ENCODE measurements at regions not wholly inside any gene's neighbourhood (a gene's known extent, or its start where the extent isn't known, plus 50 kb on each side); places are given as distances from the start of the nearest gene placed in this dataset.

DNA sequence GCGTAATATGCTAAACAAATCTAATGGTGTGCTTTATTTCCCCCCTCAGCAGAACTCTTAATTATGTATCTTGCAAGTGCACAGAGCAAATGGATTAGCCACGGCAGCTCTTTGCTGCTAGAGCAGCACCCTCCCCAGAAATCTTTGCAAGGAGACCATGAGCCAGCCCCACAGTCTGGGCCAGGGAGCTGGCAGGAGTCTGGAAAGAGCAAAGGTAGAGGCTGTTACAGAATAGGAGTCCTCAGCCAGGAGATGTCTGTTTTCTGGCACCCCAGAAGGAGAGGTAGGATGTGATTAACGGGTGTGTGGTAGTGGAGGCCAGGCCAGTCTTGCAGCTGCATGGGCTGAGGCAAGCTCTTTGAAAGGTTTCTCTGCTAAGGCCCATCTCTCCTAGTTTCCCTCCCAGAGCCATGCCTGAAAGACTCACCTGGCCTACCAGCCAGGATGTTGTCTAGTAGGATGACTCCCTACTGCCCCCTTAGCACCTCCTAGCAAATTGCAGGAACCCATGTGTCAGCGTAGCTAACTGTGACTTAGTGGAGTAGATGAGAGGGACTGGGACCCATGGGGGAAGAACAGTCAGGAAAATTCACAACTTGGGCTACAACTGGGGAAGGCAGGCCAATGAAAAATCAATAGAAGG, 557.2 kb downstream of the BUD13 start:
- TF ChIP-seq, protein P1, sequence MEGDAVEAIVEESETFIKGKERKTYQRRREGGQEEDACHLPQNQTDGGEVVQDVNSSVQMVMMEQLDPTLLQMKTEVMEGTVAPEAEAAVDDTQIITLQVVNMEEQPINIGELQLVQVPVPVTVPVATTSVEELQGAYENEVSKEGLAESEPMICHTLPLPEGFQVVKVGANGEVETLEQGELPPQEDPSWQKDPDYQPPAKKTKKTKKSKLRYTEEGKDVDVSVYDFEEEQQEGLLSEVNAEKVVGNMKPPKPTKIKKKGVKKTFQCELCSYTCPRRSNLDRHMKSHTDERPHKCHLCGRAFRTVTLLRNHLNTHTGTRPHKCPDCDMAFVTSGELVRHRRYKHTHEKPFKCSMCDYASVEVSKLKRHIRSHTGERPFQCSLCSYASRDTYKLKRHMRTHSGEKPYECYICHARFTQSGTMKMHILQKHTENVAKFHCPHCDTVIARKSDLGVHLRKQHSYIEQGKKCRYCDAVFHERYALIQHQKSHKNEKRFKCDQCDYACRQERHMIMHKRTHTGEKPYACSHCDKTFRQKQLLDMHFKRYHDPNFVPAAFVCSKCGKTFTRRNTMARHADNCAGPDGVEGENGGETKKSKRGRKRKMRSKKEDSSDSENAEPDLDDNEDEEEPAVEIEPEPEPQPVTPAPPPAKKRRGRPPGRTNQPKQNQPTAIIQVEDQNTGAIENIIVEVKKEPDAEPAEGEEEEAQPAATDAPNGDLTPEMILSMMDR (IDR thresholded peaks at IDR 0.05; ENCODE audit: borderline replicate concordance, insufficient read depth, low read depth, low read length) = peak; percentile 46; the same call in 1 of the 2 replicates
- no peak overlapping the region for H3K4me3 ChIP-seq (ENCODE audit: low read depth, low read length)

DNA sequence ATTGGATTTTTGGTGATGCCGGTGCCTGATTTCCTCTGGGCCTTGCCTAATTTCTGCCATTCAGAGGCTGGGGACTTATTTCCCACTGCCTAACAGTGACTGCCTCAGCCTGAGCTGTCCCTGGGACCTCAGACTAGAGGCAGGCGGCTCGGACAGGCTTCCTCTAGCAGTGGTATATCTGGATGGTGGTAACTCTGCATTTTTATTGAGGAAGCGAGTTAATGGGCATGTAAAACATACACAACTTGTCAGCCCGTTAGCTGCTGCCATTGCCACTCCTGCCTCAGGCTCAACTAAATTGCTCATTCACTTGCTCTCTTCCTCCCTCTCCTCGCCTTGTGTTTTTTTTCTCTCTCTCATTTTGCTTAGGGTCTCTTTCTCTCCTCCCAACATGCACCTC, 561.6 kb downstream of the BUD13 start:
- TF ChIP-seq, protein P1 (IDR thresholded peaks at IDR 0.05; ENCODE audit: borderline replicate concordance, insufficient read depth, low read depth, low read length) = no peak
- no peak overlapping the region for H3K4me3 ChIP-seq (ENCODE audit: low read depth, low read length)

DNA sequence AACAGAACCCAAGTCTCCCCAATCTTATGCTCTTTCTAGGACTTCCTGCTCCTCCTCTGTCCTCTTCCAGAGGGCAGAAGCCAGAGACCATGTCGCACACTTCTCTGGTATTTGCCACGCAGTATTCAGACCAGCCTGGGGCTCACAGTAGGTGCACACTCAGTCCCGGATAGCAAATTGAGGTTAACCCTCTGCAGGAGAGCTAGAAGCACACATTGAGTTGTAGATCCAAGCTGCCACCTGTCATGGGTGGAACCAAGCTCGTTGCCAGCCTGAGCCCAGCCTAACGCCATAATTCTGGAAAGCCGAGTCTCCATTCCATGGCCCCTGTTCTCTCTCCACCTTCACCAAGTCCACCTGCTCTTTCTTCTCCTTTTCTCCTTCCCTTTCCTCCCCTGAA, 562.1 kb downstream of the BUD13 start:
- TF ChIP-seq, protein P1 (IDR thresholded peaks at IDR 0.05; ENCODE audit: borderline replicate concordance, insufficient read depth, low read depth, low read length) = no peak
- H3K4me3 ChIP-seq (ENCODE audit: low read depth, low read length) = no peak overlapping the region

DNA sequence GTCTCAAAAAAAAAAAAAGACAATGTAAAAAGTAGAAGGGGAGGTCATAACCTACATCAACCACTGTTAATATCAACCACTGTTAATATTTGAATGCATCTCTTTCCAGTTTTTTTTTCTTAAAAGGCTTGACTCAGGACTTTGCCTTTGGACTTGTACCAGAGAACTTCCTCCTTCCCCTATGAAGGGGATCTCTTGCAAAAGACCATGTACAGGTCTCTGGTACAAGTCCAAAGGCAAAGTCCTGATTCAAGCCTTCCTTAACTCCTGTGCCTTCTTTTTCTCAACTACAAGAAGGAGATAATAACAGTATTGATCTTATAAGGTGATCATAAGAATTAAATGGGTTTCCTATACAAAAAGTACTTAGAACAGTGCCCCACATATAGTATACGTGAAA, 563.5 kb downstream of the BUD13 start:
- no peak overlapping the region for H3K4me3 ChIP-seq (ENCODE audit: low read depth, low read length)
- TF ChIP-seq, protein P1 (IDR thresholded peaks at IDR 0.05; ENCODE audit: borderline replicate concordance, insufficient read depth, low read depth, low read length) = no peak

DNA sequence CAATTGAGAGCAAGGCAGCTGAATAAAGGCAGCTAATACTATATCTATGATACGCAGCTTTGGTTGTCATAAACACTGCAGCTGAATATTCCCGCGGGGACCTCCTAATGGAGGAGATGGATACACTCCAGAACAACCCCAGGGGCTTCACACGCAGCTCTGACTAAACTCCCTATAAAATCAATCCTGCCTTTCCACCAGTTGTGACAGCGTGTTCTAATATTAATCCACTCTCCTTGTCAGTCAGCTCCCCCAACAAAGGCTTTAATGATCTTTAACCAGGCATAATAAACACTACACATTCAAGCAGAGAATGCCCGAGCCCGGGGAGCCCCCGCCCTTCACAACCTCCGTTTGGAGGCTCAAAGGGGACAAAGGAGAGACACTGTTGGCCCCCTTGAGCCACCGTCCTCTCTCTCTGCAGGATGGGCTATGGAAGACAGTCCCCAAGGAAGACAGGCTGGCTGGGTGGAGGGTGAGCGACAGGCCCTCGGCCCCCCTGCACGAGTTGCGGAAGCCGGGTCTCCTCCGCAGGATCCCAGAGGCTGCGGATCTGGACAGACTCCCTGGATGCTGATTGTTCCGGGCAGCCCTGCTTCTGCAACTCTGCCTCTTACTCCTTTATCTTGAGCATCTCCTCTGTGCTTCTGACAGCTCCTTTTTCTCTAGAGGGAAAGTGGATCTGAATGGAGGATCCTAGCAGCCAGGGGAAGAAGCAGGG, 565.2 kb downstream of the BUD13 start:
- TF ChIP-seq, protein P1 (IDR thresholded peaks at IDR 0.05; ENCODE audit: borderline replicate concordance, insufficient read depth, low read depth, low read length) = no peak
- no peak overlapping the region for H3K4me3 ChIP-seq (ENCODE audit: low read depth, low read length)

DNA sequence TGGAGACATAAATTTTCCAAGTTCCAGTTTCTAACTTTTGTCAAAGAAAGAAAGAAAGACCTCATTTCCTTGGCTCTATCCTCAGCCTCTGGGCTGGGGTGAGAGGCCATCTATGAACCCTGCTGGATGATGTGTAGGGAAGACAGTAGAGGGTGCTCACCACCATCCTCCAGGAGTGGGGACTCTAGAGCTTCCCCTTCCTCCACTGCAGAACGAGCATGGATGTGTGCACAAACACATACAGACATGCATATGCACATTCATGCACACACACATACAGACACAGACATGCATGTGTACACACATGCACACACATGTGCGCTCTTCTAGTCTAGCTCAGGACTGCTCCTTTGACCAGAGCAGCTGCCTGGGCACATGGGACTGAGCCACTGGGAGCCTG, 565.8 kb downstream of the BUD13 start:
- H3K4me3 ChIP-seq (ENCODE audit: low read depth, low read length) = no peak overlapping the region
- TF ChIP-seq, protein P1 (IDR thresholded peaks at IDR 0.05; ENCODE audit: borderline replicate concordance, insufficient read depth, low read depth, low read length) = no peak

DNA sequence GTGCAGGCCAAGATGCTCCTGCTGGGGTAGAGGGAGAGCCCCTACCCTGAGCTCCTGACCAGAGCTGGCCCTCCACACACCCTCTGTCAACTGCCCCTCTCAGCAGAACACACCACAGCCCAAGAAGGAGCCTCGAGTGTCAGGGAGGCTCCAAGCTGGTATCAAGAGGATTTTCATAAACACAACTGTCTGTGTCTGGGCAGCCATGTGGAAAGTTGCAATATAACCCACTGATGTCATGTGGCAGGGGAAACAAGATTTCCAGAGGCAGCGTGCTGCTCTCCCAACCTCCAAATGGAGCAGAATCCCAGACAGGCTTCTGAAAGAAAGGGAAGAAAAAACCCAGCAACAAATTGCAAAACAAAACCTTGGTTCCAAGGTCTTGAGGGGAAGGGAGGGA, 569.9 kb downstream of the BUD13 start:
- no peak overlapping the region for H3K4me3 ChIP-seq (ENCODE audit: low read depth, low read length)
- TF ChIP-seq, protein P1 (IDR thresholded peaks at IDR 0.05; ENCODE audit: borderline replicate concordance, insufficient read depth, low read depth, low read length) = no peak

All from GM12875 (cell line).